RWPE1 (cell line): ENCODE measurements at regions not wholly inside any gene's neighbourhood (a gene's known extent, or its start where the extent isn't known, plus 50 kb on each side); places are given as distances from the start of the nearest gene placed in this dataset.

Experiments used
- CTCF ChIA-PET: fragments of 350-600 bp; sonication (Branson Sonifier 250); formaldehyde crosslinking; extraction: SDS; loops from one replicate; lab custom pipeline; 2021; lab: Yijun Ruan, JAX
- POLR2A ChIA-PET: fragments of 400-600 bp; formaldehyde crosslinking; extraction: SDS; loops from one replicate; lab custom pipeline; 2020; ENCODE audit warnings: antibody characterized with exemption; ENCODE audit not compliant: low non-redundant PET; lab: Yijun Ruan, JAX
- DNase-seq: peaks from one replicate; pipeline ENCODE4 v3.0.0; 2012; ENCODE audit warnings: low spot score
- H3K27ac ChIP-seq: fragments of 450-650 bp; 2 replicates; pipeline ENCODE4 v1.5.1; 2017
- CTCF ChIP-seq: fragments of 450-650 bp; conservative IDR thresholded peaks from 2 replicates; pipeline ENCODE4 v1.5.1; 2017; ENCODE audit warnings: low read depth, mild to moderate bottlenecking

- no peak for TF ChIP-seq CTCF
- ChIA-PET POLR2A (no interaction called here), CTCF (no interaction called here)
- H3K27ac ChIP-seq: no peak overlapping the region
- DNase-seq: peak; percentile 19
Measured at GRCh38 chr10:89944138-89944537, 242.7 kb downstream of the KIF20B start.

DNA sequence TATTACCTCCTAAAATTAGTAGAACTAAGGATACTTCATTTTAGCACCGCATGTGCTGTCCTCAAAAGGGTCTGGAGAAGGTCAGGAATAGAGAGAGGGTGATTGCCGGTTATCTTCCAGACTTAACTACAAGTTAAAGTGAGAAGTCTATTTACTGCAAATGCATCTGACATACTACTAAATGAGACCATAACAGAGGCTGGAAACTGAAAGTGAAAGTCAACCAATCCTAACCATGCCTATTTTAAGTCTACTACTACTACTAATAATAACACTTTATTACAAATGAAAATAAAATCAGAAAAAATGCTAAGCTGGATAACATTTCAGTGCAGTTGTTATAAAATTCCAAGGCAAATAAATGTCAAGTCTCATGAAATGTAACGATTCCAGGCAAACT, 244.7 kb downstream of the KIF20B start:
- no peak overlapping the region for H3K27ac ChIP-seq
- ChIA-PET POLR2A (no interaction called here), CTCF (no interaction called here)
- DNase-seq: no peak
- TF ChIP-seq CTCF: no peak

- no peak overlapping the region for H3K27ac ChIP-seq
- ChIA-PET CTCF (no interaction called here), POLR2A (no interaction called here)
- DNase-seq: no peak
- TF ChIP-seq CTCF: no peak
Measured at GRCh38 chr10:89949496-89949895, 248.1 kb downstream of the KIF20B start.

- ChIA-PET POLR2A (no interaction called here), CTCF (no interaction called here)
- no peak for DNase-seq
- no peak overlapping the region for H3K27ac ChIP-seq
- no peak for TF ChIP-seq CTCF
Measured at GRCh38 chr10:89952325-89952724, 250.9 kb downstream of the KIF20B start.

GRCh38 chr10:89952751-89953150, 251.4 kb downstream of the KIF20B start:
- DNase-seq: no peak
- CTCF ChIA-PET: no interaction called here

DNA sequence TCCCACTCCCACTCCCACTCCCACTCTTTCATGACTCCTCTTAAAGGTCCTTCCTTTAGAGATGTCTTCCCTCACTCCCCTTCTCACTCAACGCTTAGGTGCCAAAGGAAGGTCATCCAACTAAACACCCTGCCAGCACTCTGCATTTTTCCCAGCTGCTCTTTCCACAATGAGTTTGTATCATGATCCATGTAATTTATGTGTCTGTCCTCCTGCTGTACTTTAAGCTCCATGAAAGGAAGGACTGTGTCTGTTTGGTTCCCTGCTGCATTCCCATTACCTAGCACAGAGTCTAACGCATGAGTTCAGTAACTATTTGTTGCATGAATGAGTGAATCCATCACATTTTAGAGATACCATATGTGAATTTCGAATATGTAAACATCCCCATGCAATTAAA, 252.7 kb downstream of the KIF20B start:
- TF ChIP-seq CTCF: no peak
- H3K27ac ChIP-seq: no peak overlapping the region
- DNase-seq: no peak
- ChIA-PET POLR2A (no interaction called here), CTCF (interaction anchor here (0.5 to 1.1 kb wide), 3 partner anchors 10 to 29 kb away, joined by 3 to 4 read pairs (median 3); no protein-coding TSS in a partner anchor)

More at GRCh38 chr10:89952751-89953150, 251.4 kb downstream of the KIF20B start:
- no peak for TF ChIP-seq CTCF
- POLR2A ChIA-PET: no interaction called here
- H3K27ac ChIP-seq: no peak overlapping the region
